Mesenchymal stem cell (in vitro differentiated cells and primary cell): ENCODE measurements at regions not wholly inside any gene's neighbourhood (a gene's known extent, or its start where the extent isn't known, plus 50 kb on each side); places are given as distances from the start of the nearest gene placed in this dataset.

ENCODE experiments used
- DNase-seq: peaks from one replicate; pipeline ENCODE4 v3.0.0-alpha.2; 2013
- H2AFZ ChIP-seq: one replicate; pipeline ENCODE4 v1.6.1; 2013; ENCODE audit warnings: low read depth, mild to moderate bottlenecking, control low read depth, inconsistent platforms, low read length, moderate library complexity
- H2AK5ac ChIP-seq: 2 replicates; pipeline ENCODE4 v1.6.1; 2013; ENCODE audit warnings: low read length, moderate library complexity, mild to moderate bottlenecking, inconsistent platforms; ENCODE audit not compliant: severe bottlenecking
- H2BK120ac ChIP-seq: one replicate; pipeline ENCODE4 v1.6.1; 2013; ENCODE audit warnings: low read depth, mild to moderate bottlenecking, inconsistent platforms, low read length, moderate library complexity
- H2BK12ac ChIP-seq, 2 experiments: one replicate each; pipeline ENCODE4 v1.6.1; 2013; ENCODE audit warnings: inconsistent platforms in 2 of 2, low read length in 2 of 2, mild to moderate bottlenecking in 2 of 2, moderate library complexity in 2 of 2, control low read depth in 1 of 2
- H2BK15ac ChIP-seq: one replicate; pipeline ENCODE4 v1.6.1; 2013; ENCODE audit warnings: mild to moderate bottlenecking, low read depth, inconsistent platforms; ENCODE audit not compliant: poor library complexity, severe bottlenecking
- H2BK5ac ChIP-seq: 2 replicates; pipeline ENCODE4 v1.6.1; 2013; ENCODE audit warnings: low read depth, mild to moderate bottlenecking, low read length, control low read depth, inconsistent platforms; ENCODE audit not compliant: poor library complexity, severe bottlenecking
- H3K14ac ChIP-seq, 2 experiments: one replicate each; pipeline ENCODE4 v1.6.1; 2013; ENCODE audit warnings: inconsistent platforms in 2 of 2, low read length in 2 of 2, control low read depth in 1 of 2, mild to moderate bottlenecking in 1 of 2, moderate library complexity in 1 of 2
- H3K18ac ChIP-seq, 2 experiments: one replicate each; pipeline ENCODE4 v1.6.1; 2013; ENCODE audit warnings: inconsistent platforms in 2 of 2, low read length in 2 of 2, control low read depth in 1 of 2, low read depth in 1 of 2, mild to moderate bottlenecking in 1 of 2
- H3K23ac ChIP-seq, 2 experiments: one replicate each; pipeline ENCODE4 v1.6.1; 2013; ENCODE audit warnings: inconsistent platforms in 2 of 2, low read length in 2 of 2, mild to moderate bottlenecking in 2 of 2, moderate library complexity in 2 of 2, control low read depth in 1 of 2
- H3K27ac ChIP-seq: 2 replicates; pipeline ENCODE4 v1.5.1; 2013; ENCODE audit warnings: mild to moderate bottlenecking, moderate library complexity, low read length, control low read depth, inconsistent platforms; ENCODE audit not compliant: poor library complexity, severe bottlenecking
- H3K27me3 ChIP-seq, 2 experiments: 2 replicates each; pipeline versions ENCODE4 v1.6.1 to v1.7.0; 2013; ENCODE audit warnings: low read length in 2 of 2, mild to moderate bottlenecking in 2 of 2, moderate library complexity in 2 of 2, control low read depth in 1 of 2, inconsistent platforms in 1 of 2; ENCODE audit not compliant: control insufficient read depth in 1 of 2, insufficient read depth in 1 of 2
- H3K36me3 ChIP-seq, 2 experiments: 2 replicates each; pipeline versions ENCODE4 v1.6.1 to v1.7.0; 2013; ENCODE audit warnings: low read length in 2 of 2, control low read depth in 1 of 2, inconsistent platforms in 1 of 2, low read depth in 1 of 2, mild to moderate bottlenecking in 1 of 2; ENCODE audit not compliant: insufficient read depth in 2 of 2, control insufficient read depth in 1 of 2
- H3K4ac ChIP-seq, 2 experiments: one replicate each; pipeline ENCODE4 v1.6.1; 2013; ENCODE audit warnings: inconsistent platforms in 2 of 2, low read length in 2 of 2, mild to moderate bottlenecking in 2 of 2, moderate library complexity in 2 of 2, control low read depth in 1 of 2, low read depth in 1 of 2
- H3K4me1 ChIP-seq: 2 replicates; pipeline ENCODE4 v1.6.1; 2013; ENCODE audit warnings: low read depth, low read length, control low read depth; ENCODE audit not compliant: control insufficient read depth, insufficient read depth
- H3K4me2 ChIP-seq: 2 replicates; pipeline ENCODE4 v1.6.1; 2013; ENCODE audit warnings: low read length, mild to moderate bottlenecking, inconsistent platforms; ENCODE audit not compliant: poor library complexity, severe bottlenecking
- H3K4me3 ChIP-seq, 2 experiments: 2 replicates each; pipeline versions ENCODE4 v1.5.1 to v1.7.0; 2013; ENCODE audit warnings: low read length in 2 of 2, mild to moderate bottlenecking in 2 of 2, control low read depth in 1 of 2, low read depth in 1 of 2; ENCODE audit not compliant: insufficient read depth in 1 of 2
- H3K79me1 ChIP-seq: replicated peaks from 2 replicates; pipeline ENCODE4 v1.6.1; 2013; ENCODE audit warnings: mild to moderate bottlenecking, control low read depth, low read length, inconsistent platforms; ENCODE audit not compliant: poor library complexity, severe bottlenecking
- H3K9ac ChIP-seq: 2 replicates; pipeline ENCODE4 v1.7.0; 2013; ENCODE audit warnings: mild to moderate bottlenecking, low read length, moderate library complexity
- H3K9me3 ChIP-seq: 2 replicates; pipeline ENCODE4 v1.7.0; 2013; ENCODE audit warnings: mild to moderate bottlenecking, low read length; ENCODE audit not compliant: control insufficient read depth
- H4K8ac ChIP-seq: one replicate; pipeline ENCODE4 v1.6.1; 2013; ENCODE audit warnings: inconsistent platforms, mild to moderate bottlenecking, low read length, moderate library complexity
- H4K91ac ChIP-seq: one replicate; pipeline ENCODE4 v1.6.1; 2013; ENCODE audit warnings: mild to moderate bottlenecking, low read length, inconsistent platforms
- WGBS: methylation state at CpG from one replicate; pipeline ENCODE4 v1.1.7; 2013; ENCODE audit warnings: mixed read lengths; 5-methylcytosine and 5-hydroxymethylcytosine counted together

- no peaks in the 10 kb centered on the region for H3K4me1 ChIP-seq
- no peak for DNase-seq
- H3K14ac ChIP-seq = no peak overlapping the region
- no peak overlapping the region for H4K91ac ChIP-seq
- no peak overlapping the region for H3K4me2 ChIP-seq
- no peak overlapping the region for H2BK120ac ChIP-seq
- no peak overlapping the region for H3K18ac ChIP-seq
- no peak overlapping the region for H2BK15ac ChIP-seq
- no peak overlapping the region for H2BK12ac ChIP-seq
- H3K9ac ChIP-seq = no peak overlapping the region
- H3K27me3 ChIP-seq = peaks cover 0 to 8% of the 10 kb centered on the region in 2 experiments
- no peak overlapping the region for H2AFZ ChIP-seq
- no peak overlapping the region for H3K23ac ChIP-seq
- H3K4me3 ChIP-seq = no peak overlapping the region
- no peak overlapping the region for H2AK5ac ChIP-seq
- WGBS = 83% methylated on average over 14 of the region's 14 CpGs
- peaks cover under 1% of the 10 kb centered on the region for H3K9me3 ChIP-seq
- H2BK5ac ChIP-seq = no peak overlapping the region
- H3K4ac ChIP-seq = no peak overlapping the region
- H3K36me3 ChIP-seq = no peaks in the 10 kb centered on the region
- H3K79me1 ChIP-seq = no peaks in the 10 kb centered on the region
- no peak overlapping the region for H3K27ac ChIP-seq
- H4K8ac ChIP-seq = no peak overlapping the region
Measured at GRCh38 chr5:4576908-4577307, 563.2 kb upstream of the ADAMTS16 start.

GRCh38 chr5:4579679-4580078, 560.5 kb upstream of the ADAMTS16 start:
- no peak overlapping the region for H3K4ac ChIP-seq
- no peak overlapping the region for H2BK12ac ChIP-seq
- H3K4me1 ChIP-seq = no peaks in the 10 kb centered on the region
- no peak overlapping the region for H3K4me2 ChIP-seq
- H2BK5ac ChIP-seq = no peak overlapping the region
- no peak overlapping the region for H3K23ac ChIP-seq
- H3K4me3 ChIP-seq = no peak overlapping the region
- no peak overlapping the region for H2AFZ ChIP-seq
- H3K18ac ChIP-seq = no peak overlapping the region
- H2BK15ac ChIP-seq = no peak overlapping the region
- H3K14ac ChIP-seq = no peak overlapping the region
- no peak overlapping the region for H4K8ac ChIP-seq
- no peak overlapping the region for H4K91ac ChIP-seq
- WGBS = 57% methylated on average over 7 of the region's 7 CpGs
- H3K79me1 ChIP-seq = no peaks in the 10 kb centered on the region
- no peak overlapping the region for H2BK120ac ChIP-seq
- H3K27me3 ChIP-seq = peaks cover 0 to 8% of the 10 kb centered on the region in 2 experiments
- no peaks in the 10 kb centered on the region for H3K36me3 ChIP-seq
- DNase-seq = no peak
- no peak overlapping the region for H3K9ac ChIP-seq
- H3K9me3 ChIP-seq = no peaks in the 10 kb centered on the region
- no peak overlapping the region for H3K27ac ChIP-seq
- H2AK5ac ChIP-seq = no peak overlapping the region

GRCh38 chr5:4580772-4581171, 559.4 kb upstream of the ADAMTS16 start:
- no peak overlapping the region for H4K91ac ChIP-seq
- no peak overlapping the region for H3K4me3 ChIP-seq
- H2BK12ac ChIP-seq = no peak overlapping the region
- no peak overlapping the region for H3K9ac ChIP-seq
- H2BK15ac ChIP-seq = no peak overlapping the region
- DNase-seq = no peak
- no peak overlapping the region for H4K8ac ChIP-seq
- H3K4me1 ChIP-seq = no peaks in the 10 kb centered on the region
- H3K36me3 ChIP-seq = no peaks in the 10 kb centered on the region
- no peak overlapping the region for H3K4me2 ChIP-seq
- no peaks in the 10 kb centered on the region for H3K9me3 ChIP-seq
- H2AK5ac ChIP-seq = no peak overlapping the region
- no peaks in the 10 kb centered on the region for H3K79me1 ChIP-seq
- H2BK120ac ChIP-seq = no peak overlapping the region
- H3K27me3 ChIP-seq = peaks cover 0 to 8% of the 10 kb centered on the region in 2 experiments
- H3K27ac ChIP-seq = no peak overlapping the region
- no peak overlapping the region for H2AFZ ChIP-seq
- no peak overlapping the region for H3K23ac ChIP-seq
- no peak overlapping the region for H2BK5ac ChIP-seq
- WGBS = 93% methylated on average over 19 of the region's 19 CpGs
- H3K14ac ChIP-seq = no peak overlapping the region
- H3K18ac ChIP-seq = no peak overlapping the region
- H3K4ac ChIP-seq = no peak overlapping the region

- Histone ChIP-seq H3K18ac (no peak overlapping the region), H3K27ac (no peak overlapping the region), H3K14ac (no peak overlapping the region), H3K36me3 (no peaks in the 10 kb centered on the region), H3K9ac (no peak overlapping the region), H2BK15ac (no peak overlapping the region), H3K4ac (no peak overlapping the region), H3K9me3 (no peaks in the 10 kb centered on the region), H4K91ac (no peak overlapping the region), H3K4me2 (no peak overlapping the region), H3K27me3 (peaks cover 0 to 8% of the 10 kb centered on the region in 2 experiments), H4K8ac (no peak overlapping the region), H2AK5ac (no peak overlapping the region), H3K23ac (no peak overlapping the region), H3K4me3 (no peak overlapping the region), H2AFZ (no peak overlapping the region), H2BK12ac (no peak overlapping the region), H3K4me1 (no peaks in the 10 kb centered on the region), H2BK120ac (no peak overlapping the region), H2BK5ac (no peak overlapping the region), H3K79me1 (no peaks in the 10 kb centered on the region)
- WGBS = 91% methylated on average over 16 of the region's 16 CpGs
- DNase-seq = no peak
Measured at GRCh38 chr5:4581289-4581688, 558.8 kb upstream of the ADAMTS16 start.
